Cerebellar cortex (tissue), 1 donor: ENCODE measurements at regions not wholly inside any gene's neighbourhood (a gene's known extent, or its start where the extent isn't known, plus 50 kb on each side); places are given as distances from the start of the nearest gene placed in this dataset.
"Not testable (repeated sequence)": the region's sequence is repeated elsewhere in the genome, so short reads cannot be mapped to it uniquely, and the experiment has no call there.

ENCODE experiments used
- DNase-seq: peaks from one replicate; pipeline ENCODE4 v3.0.0-alpha.2; 2015; ENCODE audit warnings: low spot score

- not testable (repeated sequence) for DNase-seq
These were observed 169.0 kb upstream of the FOXD4L5 start for GRCh38 chr9:65454034-65454433.

GRCh38 chr9:65449886-65450610 lies 165.0 kb upstream of the FOXD4L5 start:
- not testable (repeated sequence) for DNase-seq

GRCh38 chr9:65449423-65449822 lies 164.4 kb upstream of the FOXD4L5 start:
- no peak for DNase-seq

- not testable (repeated sequence) for DNase-seq
These were observed 162.1 kb upstream of the FOXD4L5 start for GRCh38 chr9:65447146-65447545.

- DNase-seq = not testable (repeated sequence)
These were observed 161.0 kb upstream of the FOXD4L5 start for GRCh38 chr9:65445991-65446390.

GRCh38 chr9:65444943-65445342 lies 159.9 kb upstream of the FOXD4L5 start:
- no peak for DNase-seq

GRCh38 chr9:65442116-65442515 lies 157.1 kb upstream of the FOXD4L5 start:
- DNase-seq = not testable (repeated sequence)

GRCh38 chr9:65441324-65441920 lies 156.4 kb upstream of the FOXD4L5 start:
- peak; percentile 11 for DNase-seq

GRCh38 chr9:65437724-65438123 lies 152.7 kb upstream of the FOXD4L5 start:
- DNase-seq = no peak

- no peak for DNase-seq
These were observed 150.5 kb upstream of the FOXD4L5 start for GRCh38 chr9:65435464-65435863.

- no peak for DNase-seq
These were observed 147.8 kb upstream of the FOXD4L5 start for GRCh38 chr9:65432722-65433323.

GRCh38 chr9:65432051-65432450 lies 147.0 kb upstream of the FOXD4L5 start:
- DNase-seq = no peak

GRCh38 chr9:65430221-65430620 lies 145.2 kb upstream of the FOXD4L5 start:
- DNase-seq = no peak

GRCh38 chr9:65427361-65427760 lies 142.4 kb upstream of the FOXD4L5 start:
- not testable (repeated sequence) for DNase-seq

GRCh38 chr9:65426813-65427212 lies 141.8 kb upstream of the FOXD4L5 start:
- not testable (repeated sequence) for DNase-seq

GRCh38 chr9:65426231-65426630 lies 141.2 kb upstream of the FOXD4L5 start:
- peak; percentile 9 for DNase-seq

- not testable (repeated sequence) for DNase-seq
These were observed 140.2 kb upstream of the FOXD4L5 start for GRCh38 chr9:65425183-65425582.

GRCh38 chr9:65424437-65424984 lies 139.5 kb upstream of the FOXD4L5 start:
- DNase-seq = not testable (repeated sequence)

GRCh38 chr9:65423691-65424436 lies 138.9 kb upstream of the FOXD4L5 start:
- DNase-seq = peak; percentile 87

- DNase-seq = peak; percentile 10
These were observed 138.1 kb upstream of the FOXD4L5 start for GRCh38 chr9:65422966-65423690.

- not testable (repeated sequence) for DNase-seq
These were observed 136.5 kb upstream of the FOXD4L5 start for GRCh38 chr9:65421486-65421885.
